ENCODE measurements at regions not wholly inside any gene's neighbourhood (a gene's known extent, or its start where the extent isn't known, plus 50 kb on each side); places are given as distances from the start of the nearest gene placed in this dataset.

DNA sequence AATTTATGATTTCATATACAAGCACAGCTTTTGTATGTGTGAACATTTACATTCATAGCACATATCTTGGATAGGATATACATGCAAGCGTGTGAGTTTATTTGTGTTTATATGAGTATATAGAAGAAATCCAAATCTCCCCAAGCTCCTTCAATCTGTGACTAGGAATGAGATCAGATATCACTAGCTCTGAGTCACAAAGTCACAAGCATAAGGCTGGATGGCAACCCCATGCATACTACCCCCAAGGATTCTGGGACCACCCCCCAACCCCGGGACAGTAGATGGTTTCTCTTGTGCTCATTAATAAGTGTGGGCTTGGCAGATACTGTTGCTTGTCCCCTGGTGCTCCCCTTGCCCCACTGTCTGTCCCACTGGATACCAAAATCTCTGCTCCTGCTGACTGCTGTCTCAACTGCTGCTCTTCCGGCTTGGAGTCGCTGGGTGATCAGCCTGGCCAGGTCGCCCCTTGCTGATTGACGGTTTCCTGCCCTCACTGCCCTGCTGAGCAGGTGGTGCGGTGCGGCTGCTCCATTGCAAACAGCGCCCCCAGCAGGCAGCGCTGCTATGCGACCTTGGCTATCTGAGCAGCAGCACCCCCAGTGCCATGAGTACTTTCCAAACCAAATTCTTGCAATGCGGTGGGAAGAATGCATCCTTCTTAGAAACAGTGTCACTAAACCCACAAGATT, 279.4 kb downstream of the CD83 start:
- Mint-ChIP-seq H3K4me3 (no peak overlapping the region), H3K27me3 (ENCODE audit: low read depth) (peaks cover 3% of the 10 kb centered on the region), H3K9me3 (no peaks in the 10 kb centered on the region), H3K4me1 (peaks cover 3% of the 10 kb centered on the region), H3K27ac (ENCODE audit: unreplicated experiment) (no peak overlapping the region), H3K36me3 (ENCODE audit: low read depth) (no peaks in the 10 kb centered on the region)
- no peak for DNase-seq (ENCODE audit: low read depth, low spot score)
- TF ChIP-seq, protein P1, sequence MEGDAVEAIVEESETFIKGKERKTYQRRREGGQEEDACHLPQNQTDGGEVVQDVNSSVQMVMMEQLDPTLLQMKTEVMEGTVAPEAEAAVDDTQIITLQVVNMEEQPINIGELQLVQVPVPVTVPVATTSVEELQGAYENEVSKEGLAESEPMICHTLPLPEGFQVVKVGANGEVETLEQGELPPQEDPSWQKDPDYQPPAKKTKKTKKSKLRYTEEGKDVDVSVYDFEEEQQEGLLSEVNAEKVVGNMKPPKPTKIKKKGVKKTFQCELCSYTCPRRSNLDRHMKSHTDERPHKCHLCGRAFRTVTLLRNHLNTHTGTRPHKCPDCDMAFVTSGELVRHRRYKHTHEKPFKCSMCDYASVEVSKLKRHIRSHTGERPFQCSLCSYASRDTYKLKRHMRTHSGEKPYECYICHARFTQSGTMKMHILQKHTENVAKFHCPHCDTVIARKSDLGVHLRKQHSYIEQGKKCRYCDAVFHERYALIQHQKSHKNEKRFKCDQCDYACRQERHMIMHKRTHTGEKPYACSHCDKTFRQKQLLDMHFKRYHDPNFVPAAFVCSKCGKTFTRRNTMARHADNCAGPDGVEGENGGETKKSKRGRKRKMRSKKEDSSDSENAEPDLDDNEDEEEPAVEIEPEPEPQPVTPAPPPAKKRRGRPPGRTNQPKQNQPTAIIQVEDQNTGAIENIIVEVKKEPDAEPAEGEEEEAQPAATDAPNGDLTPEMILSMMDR (conservative IDR thresholded peaks at IDR 0.05), result peak; percentile 34

DNA sequence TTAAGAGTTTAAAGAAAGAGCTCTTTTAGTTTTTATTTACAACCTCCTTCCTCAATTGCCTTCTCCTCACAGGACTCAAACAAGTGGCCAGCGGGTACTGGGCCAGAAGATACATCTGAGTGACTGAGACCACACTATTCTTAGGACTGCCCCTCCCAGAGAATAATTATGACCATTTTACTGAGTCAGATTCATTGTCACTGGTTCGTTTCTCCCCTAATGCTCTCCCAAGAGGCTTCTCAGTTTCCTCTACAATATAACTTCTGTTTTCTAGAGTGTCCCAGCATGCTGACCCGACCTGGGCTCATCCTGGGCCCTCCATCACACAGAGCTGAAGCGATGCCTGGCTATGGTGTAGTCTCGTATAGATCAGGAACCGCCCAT, 279.9 kb downstream of the CD83 start:
- H3K4me1 Mint-ChIP-seq, result peaks cover 3% of the 10 kb centered on the region
- H3K27ac Mint-ChIP-seq (ENCODE audit: unreplicated experiment), result no peak overlapping the region
- H3K36me3 Mint-ChIP-seq (ENCODE audit: low read depth), result no peaks in the 10 kb centered on the region
- DNase-seq (ENCODE audit: low read depth, low spot score), result no peak
- H3K27me3 Mint-ChIP-seq (ENCODE audit: low read depth), result peaks cover 3% of the 10 kb centered on the region
- peaks cover 3% of the 10 kb centered on the region for H3K9me3 Mint-ChIP-seq
- H3K4me3 Mint-ChIP-seq, result no peak overlapping the region
- TF ChIP-seq, protein P1 (conservative IDR thresholded peaks at IDR 0.05), result peak; percentile 3

DNA sequence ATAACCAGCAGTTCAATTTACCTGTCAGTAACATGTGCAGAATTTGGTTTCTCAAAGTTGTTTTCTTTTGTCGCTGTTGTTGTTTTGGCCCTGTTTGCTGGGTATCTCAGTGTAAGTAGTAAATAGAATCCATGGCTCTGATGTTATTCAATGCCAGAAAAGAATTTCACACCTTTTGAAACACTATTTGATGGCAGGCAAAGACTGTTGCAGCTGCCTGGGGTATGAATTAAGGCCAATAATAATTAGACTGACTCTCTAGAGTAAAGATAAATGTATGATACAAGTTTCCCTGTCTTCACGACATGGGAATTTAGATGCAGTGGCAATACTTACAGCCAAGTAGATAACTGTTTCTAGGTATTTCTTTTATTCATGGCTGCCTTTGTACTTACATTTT, 281.4 kb downstream of the CD83 start:
- peaks cover 3% of the 10 kb centered on the region for H3K27me3 Mint-ChIP-seq (ENCODE audit: low read depth)
- TF ChIP-seq, protein P1 (conservative IDR thresholded peaks at IDR 0.05), result no peak
- no peak for DNase-seq (ENCODE audit: low read depth, low spot score)
- peaks cover 4% of the 10 kb centered on the region for H3K9me3 Mint-ChIP-seq
- H3K4me1 Mint-ChIP-seq, result no peaks in the 10 kb centered on the region
- no peaks in the 10 kb centered on the region for H3K36me3 Mint-ChIP-seq (ENCODE audit: low read depth)
- H3K4me3 Mint-ChIP-seq, result no peak overlapping the region
- H3K27ac Mint-ChIP-seq (ENCODE audit: unreplicated experiment), result no peak overlapping the region

DNA sequence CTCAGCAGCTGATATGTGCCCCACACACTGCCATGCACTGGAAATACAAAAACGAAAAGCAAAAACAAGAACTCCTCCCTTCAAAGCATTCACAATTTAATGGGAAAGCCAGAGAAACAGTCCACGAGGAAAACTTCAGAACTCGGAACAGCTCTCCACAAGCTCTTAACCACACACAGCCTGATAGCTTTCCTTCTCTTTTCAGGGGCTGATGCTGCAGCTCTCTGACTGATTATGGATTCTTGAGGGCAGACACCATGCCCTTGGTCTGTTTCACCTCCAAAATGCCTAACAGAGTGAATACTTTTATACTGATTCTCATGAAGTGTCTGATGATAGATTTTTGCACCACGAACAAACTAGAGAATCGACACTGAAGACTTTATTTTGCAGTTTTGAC, 282.1 kb downstream of the CD83 start:
- no peak for DNase-seq (ENCODE audit: low read depth, low spot score)
- Mint-ChIP-seq H3K27me3 (ENCODE audit: low read depth) (peaks cover 3% of the 10 kb centered on the region), H3K4me3 (no peak overlapping the region), H3K4me1 (no peaks in the 10 kb centered on the region), H3K9me3 (peaks cover 5% of the 10 kb centered on the region), H3K27ac (ENCODE audit: unreplicated experiment) (no peak overlapping the region), H3K36me3 (ENCODE audit: low read depth) (no peaks in the 10 kb centered on the region)
- TF ChIP-seq, protein P1 (conservative IDR thresholded peaks at IDR 0.05), result no peak

DNA sequence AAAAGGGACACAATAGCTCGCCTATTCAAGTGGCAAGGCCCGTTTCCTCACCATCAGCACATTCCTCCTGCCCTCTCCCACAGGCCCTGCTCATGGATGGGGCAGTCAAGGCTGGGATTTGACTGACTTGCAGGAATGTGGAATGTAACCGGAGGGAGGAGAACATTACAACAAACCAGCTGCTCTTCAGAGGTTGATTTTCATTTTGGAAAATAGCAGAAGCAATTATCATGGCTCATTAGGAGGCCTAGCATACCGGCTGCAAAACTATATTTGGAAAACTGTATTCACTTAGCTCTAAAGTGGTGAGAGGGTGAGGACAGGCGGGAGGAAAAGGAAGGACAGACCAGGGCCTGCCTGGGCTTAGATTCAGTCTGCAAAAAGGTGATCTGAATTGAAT, 283.7 kb downstream of the CD83 start:
- H3K36me3 Mint-ChIP-seq (ENCODE audit: low read depth), result no peaks in the 10 kb centered on the region
- TF ChIP-seq, protein P1 (conservative IDR thresholded peaks at IDR 0.05), result no peak
- peaks cover 5% of the 10 kb centered on the region for H3K9me3 Mint-ChIP-seq
- peaks cover under 1% of the 10 kb centered on the region for H3K4me1 Mint-ChIP-seq
- no peak overlapping the region for H3K27ac Mint-ChIP-seq (ENCODE audit: unreplicated experiment)
- peaks cover 3% of the 10 kb centered on the region for H3K27me3 Mint-ChIP-seq (ENCODE audit: low read depth)
- DNase-seq (ENCODE audit: low read depth, low spot score), result no peak
- no peak overlapping the region for H3K4me3 Mint-ChIP-seq
